Body of pancreas (tissue), 4 donors: ENCODE measurements at regions not wholly inside any gene's neighbourhood (a gene's known extent, or its start where the extent isn't known, plus 50 kb on each side); places are given as distances from the start of the nearest gene placed in this dataset.

Source experiments
- ATAC-seq: fragments of 150-250 bp; one replicate; pipeline ENCODE4 v1.9.1; 2016
- DNase-seq, 4 donors: peaks; one replicate each; pipeline ENCODE4 v3.0.0-alpha.2; 2019
- H3K27ac ChIP-seq, 4 donors: fragments of 200-600 bp; sonication (generic); 1 replicate in 3 of 4; 2 replicates in 1 of 4; pipeline versions ENCODE4 v1.5.1 to v1.6.1; 2016 to 2019; ENCODE audit warnings: mild to moderate bottlenecking in 1 of 4, mixed read lengths in 1 of 4, moderate library complexity in 1 of 4
- H3K27me3 ChIP-seq, 2 donors: fragments of 200-600 bp; sonication (generic); one replicate each; pipeline ENCODE4 v1.6.0; 2016; ENCODE audit warnings: mild to moderate bottlenecking in 1 of 2
- H3K36me3 ChIP-seq, 2 donors: fragments of 200-600 bp; sonication (generic); replicated peaks in 1 of 2; 2 replicates each; pipeline ENCODE4 v1.5.1; 2016; ENCODE audit warnings: low read depth in 2 of 2; ENCODE audit not compliant: insufficient read depth in 1 of 2
- H3K4me1 ChIP-seq: fragments of 200-600 bp; sonication (generic); one replicate; pipeline ENCODE4 v1.6.0; 2016
- H3K4me3 ChIP-seq, 2 donors: fragments of 200-600 bp; sonication (generic); 1 replicate in 1 of 2; 2 replicates in 1 of 2; pipeline ENCODE4 v1.5.1; 2016 to 2019
- H3K9me3 ChIP-seq, 3 donors: fragments of 200-600 bp; sonication (generic); 1 replicate in 2 of 3; 2 replicates in 1 of 3; pipeline ENCODE4 v1.5.1; 2016
- CTCF ChIP-seq, 7 experiments: fragments of 450-650 bp in 4 of 7; fragments of 200-600 bp in 3 of 7; sonication (generic) in 3 of 7; IDR thresholded peaks; one replicate each; pipeline ENCODE4 v1.5.1; 2016 to 2019; ENCODE audit warnings: antibody characterized with exemption in 7 of 7
- POLR2A ChIP-seq, 3 donors: fragments of 450-650 bp; IDR thresholded peaks; one replicate each; pipeline ENCODE4 v1.6.1; 2016; ENCODE audit warnings: antibody characterized with exemption in 3 of 3, mild to moderate bottlenecking in 2 of 3
- WGBS, 2 donors: methylation state at CpG; one replicate each; pipeline ENCODE4 v1.1.5; 2017; 5-methylcytosine and 5-hydroxymethylcytosine counted together
- intact Hi-C: fragments of 100-400 bp; cut with DNase I; formaldehyde crosslinking; loops from one replicate; pipeline ENCODE4 v1.15.1; 2023

GRCh38 chr6:8783191-8783590, 347.8 kb upstream of the SLC35B3 start:
- intact Hi-C loops, result no loop called here
- TF ChIP-seq POLR2A (IDR thresholded peaks at IDR 0.05) (no peak), CTCF (IDR thresholded peaks at IDR 0.05) (no peak)

GRCh38 chr6:8780653-8781052, 345.3 kb upstream of the SLC35B3 start:
- DNase-seq, result no peak
- no peak for TF ChIP-seq POLR2A (IDR thresholded peaks at IDR 0.05)
- TF ChIP-seq CTCF (IDR thresholded peaks at IDR 0.05), result no peak
- 65 to 66% methylated on average over 2 of the region's 2 CpGs for WGBS, 2 donors
- Histone ChIP-seq H3K27ac (no peak overlapping the region), H3K4me1 (no peaks in the 10 kb centered on the region), H3K9me3 (no peaks in the 10 kb centered on the region), H3K4me3 (no peak overlapping the region), H3K36me3 (no peaks in the 10 kb centered on the region), H3K27me3 (no peaks in the 10 kb centered on the region)
- ATAC-seq, result no peak
- intact Hi-C loops, result no loop called here

More at GRCh38 chr6:8783191-8783590, 347.8 kb upstream of the SLC35B3 start:
- ATAC-seq, result no peak
- no peaks in the 10 kb centered on the region for H3K9me3 ChIP-seq
- H3K27me3 ChIP-seq, result no peaks in the 10 kb centered on the region
- no peak overlapping the region for H3K4me3 ChIP-seq
- no peak for DNase-seq
- no peak overlapping the region for H3K27ac ChIP-seq
- no peaks in the 10 kb centered on the region for H3K4me1 ChIP-seq
- H3K36me3 ChIP-seq, result no peaks in the 10 kb centered on the region

- no peak for ATAC-seq
- no peaks in the 10 kb centered on the region for H3K4me1 ChIP-seq
- TF ChIP-seq CTCF (IDR thresholded peaks at IDR 0.05) (no peak), POLR2A (IDR thresholded peaks at IDR 0.05) (no peak)
- H3K36me3 ChIP-seq, result no peaks in the 10 kb centered on the region
- no peaks in the 10 kb centered on the region for H3K9me3 ChIP-seq
- no peak overlapping the region for H3K27ac ChIP-seq
- H3K4me3 ChIP-seq, result no peak overlapping the region
- intact Hi-C loops, result no loop called here
- H3K27me3 ChIP-seq, result no peaks in the 10 kb centered on the region
- WGBS, 2 donors, result 80 to 89% methylated on average over 1 of the region's 1 CpG
- no peak for DNase-seq
Measured at GRCh38 chr6:8764733-8765132, 329.4 kb upstream of the SLC35B3 start.

- no peak for DNase-seq
- ATAC-seq, result no peak
- WGBS, 2 donors, result 50 to 53% methylated on average over 1 of the region's 1 CpG
- H3K4me1 ChIP-seq, result no peaks in the 10 kb centered on the region
- H3K9me3 ChIP-seq, result no peaks in the 10 kb centered on the region
- TF ChIP-seq CTCF (IDR thresholded peaks at IDR 0.05), result no peak
- TF ChIP-seq POLR2A (IDR thresholded peaks at IDR 0.05), result no peak
- intact Hi-C loops, result no loop called here
- no peaks in the 10 kb centered on the region for H3K36me3 ChIP-seq
- no peak overlapping the region for H3K27ac ChIP-seq
- no peaks in the 10 kb centered on the region for H3K27me3 ChIP-seq
- H3K4me3 ChIP-seq, result no peak overlapping the region
Measured at GRCh38 chr6:8760951-8761350, 325.6 kb upstream of the SLC35B3 start.

- ATAC-seq, result no peak
- Histone ChIP-seq H3K4me3 (no peak overlapping the region), H3K4me1 (no peaks in the 10 kb centered on the region), H3K36me3 (no peaks in the 10 kb centered on the region), H3K27ac (no peak overlapping the region), H3K27me3 (no peaks in the 10 kb centered on the region), H3K9me3 (no peaks in the 10 kb centered on the region)
- no peak for TF ChIP-seq POLR2A (IDR thresholded peaks at IDR 0.05)
- TF ChIP-seq CTCF (IDR thresholded peaks at IDR 0.05), result no peak
- intact Hi-C loops, result no loop called here
- no peak for DNase-seq
- 70 to 71% methylated on average over 4 of the region's 4 CpGs for WGBS, 2 donors
Measured at GRCh38 chr6:8758412-8758811, 323.1 kb upstream of the SLC35B3 start.
